ENCODE measurements at regions not wholly inside any gene's neighbourhood (a gene's known extent, or its start where the extent isn't known, plus 50 kb on each side); places are given as distances from the start of the nearest gene placed in this dataset.

- H3K36me3 Mint-ChIP-seq = 0 out of 2 replicates have a peak, but pooled peaks cover 4% of the 10 kb centered on the region
- peak; percentile 28 for DNase-seq (ENCODE audit: low spot score)
These were observed 79.6 kb downstream of the SKA1 start for GRCh38 chr18:50454387-50454988.

GRCh38 chr18:50456285-50456684, 81.4 kb downstream of the SKA1 start:
- no peak overlapping the region for H3K27ac Mint-ChIP-seq
- no peak for ATAC-seq
- H3K9me3 Mint-ChIP-seq = peaks cover 27% of the 10 kb centered on the region
- H3K4me3 Mint-ChIP-seq = no peak overlapping the region
- TF ChIP-seq ZBTB43 (CRISPR knock-in tag; IDR thresholded peaks at IDR 0.05) = no peak
- no peak for TF ChIP-seq ZNF423 (CRISPR knock-in tag; IDR thresholded peaks at IDR 0.05)
- TF ChIP-seq RELA (CRISPR knock-in tag; IDR thresholded peaks at IDR 0.05; ENCODE audit: borderline replicate concordance) = no peak
- TF ChIP-seq GTF2I (CRISPR knock-in tag; conservative IDR thresholded peaks at IDR 0.05) = no peak
- TF ChIP-seq CTCF (IDR thresholded peaks at IDR 0.05) = no peak
- peaks cover 47% of the 10 kb centered on the region for H3K4me1 Mint-ChIP-seq
- no peaks in the 10 kb centered on the region; the same call in 1 of the 2 replicates for H3K27me3 Mint-ChIP-seq (ENCODE audit: low read depth)
- ChIA-PET POLR2A (no interaction called here), CTCF (no interaction called here)
- H3K36me3 Mint-ChIP-seq = peaks cover 12% of the 10 kb centered on the region; the same call in 1 of the 2 replicates
- DNase-seq (ENCODE audit: low spot score) = no peak

More at GRCh38 chr18:50454387-50454988, 79.6 kb downstream of the SKA1 start:
- H3K9me3 Mint-ChIP-seq = peaks cover 11% of the 10 kb centered on the region
- ATAC-seq = peak; percentile 81
- H3K4me3 Mint-ChIP-seq = no peak overlapping the region
- TF ChIP-seq E2F1 (CRISPR knock-in tag; IDR thresholded peaks at IDR 0.05) = no peak
- H3K27ac Mint-ChIP-seq = no peak overlapping the region
- ChIA-PET POLR2A (no interaction called here), CTCF (interaction anchor here (1.0 to 1.7 kb wide), 5 partner anchors 25 to 136 kb away, joined by 3 to 9 read pairs (median 4); partner anchors contain the start of gene MAPK4)
- no peaks in the 10 kb centered on the region; the same call in 1 of the 2 replicates for H3K27me3 Mint-ChIP-seq (ENCODE audit: low read depth)
- H3K4me1 Mint-ChIP-seq = peaks cover 41% of the 10 kb centered on the region

GRCh38 chr18:50457639-50458038, 82.8 kb downstream of the SKA1 start:
- no peak for TF ChIP-seq JUN (CRISPR knock-in tag; IDR thresholded peaks at IDR 0.05)
- no peak for TF ChIP-seq ZSCAN18 (CRISPR knock-in tag; IDR thresholded peaks at IDR 0.05)
- TF ChIP-seq SMAD4 (CRISPR knock-in tag; IDR thresholded peaks at IDR 0.05) = no peak
- peaks cover 47% of the 10 kb centered on the region for H3K4me1 Mint-ChIP-seq

GRCh38 chr18:50458366-50458765, 83.5 kb downstream of the SKA1 start:
- Mint-ChIP-seq H3K4me3 (no peak overlapping the region), H3K4me1 (peaks cover 47% of the 10 kb centered on the region), H3K27ac (no peak overlapping the region; the same call in 1 of the 2 replicates), H3K9me3 (peaks cover 27% of the 10 kb centered on the region), H3K36me3 (peaks cover 12% of the 10 kb centered on the region; the same call in 1 of the 2 replicates), H3K27me3 (ENCODE audit: low read depth) (no peaks in the 10 kb centered on the region; the same call in 1 of the 2 replicates)
- POLR2A ChIA-PET = no interaction called here
- CTCF ChIA-PET = interaction anchor here (1.3 kb wide), 1 partner anchor 204 kb away, joined by 3 read pairs; no protein-coding TSS in a partner anchor
- DNase-seq (ENCODE audit: low spot score) (no peak), ATAC-seq (0 out of 2 replicates have a peak, but pooled peaks have one; percentile 21)
- TF ChIP-seq FOXK1 (CRISPR knock-in tag; IDR thresholded peaks at IDR 0.05) (no peak), GABPB1 (CRISPR knock-in tag; IDR thresholded peaks at IDR 0.05) (peak; percentile 67; the same call in 1 of the 2 replicates)

More at GRCh38 chr18:50457639-50458038, 82.8 kb downstream of the SKA1 start:
- no peak overlapping the region for H3K4me3 Mint-ChIP-seq
- DNase-seq (ENCODE audit: low spot score) (no peak), ATAC-seq (no peak)
- CTCF ChIA-PET = no interaction called here
- H3K27ac Mint-ChIP-seq = no peak overlapping the region
- H3K27me3 Mint-ChIP-seq (ENCODE audit: low read depth) = no peaks in the 10 kb centered on the region; the same call in 1 of the 2 replicates
- POLR2A ChIA-PET = no interaction called here
- peaks cover 27% of the 10 kb centered on the region for H3K9me3 Mint-ChIP-seq
- H3K36me3 Mint-ChIP-seq = peaks cover 12% of the 10 kb centered on the region; the same call in 1 of the 2 replicates

Measured in WTC11 (cell line).